A549 (cell line): ENCODE measurements at regions not wholly inside any gene's neighbourhood (a gene's known extent, or its start where the extent isn't known, plus 50 kb on each side); places are given as distances from the start of the nearest gene placed in this dataset.

Experiments used
- ATAC-seq, 2 experiments: fragments of 200-7000 bp in 1 of 2; fragments of >200 bp in 1 of 2; cut with Nextera tagmentation in 1 of 2; cut with Tn5 transposase in 1 of 2; 3 replicates each; pipeline versions ENCODE4 v1.8.0 to v1.9.1; 2018 to 2020; ENCODE audit warnings: mild to moderate bottlenecking in 1 of 2, moderate library complexity in 1 of 2
- CTCF ChIA-PET: fragments of 300-600 bp; sonication (Branson Sonifier 250); formaldehyde crosslinking; extraction: SDS; loops from one replicate; lab custom pipeline; 2021; ENCODE audit warnings: antibody characterized with exemption, inconsistent platforms; lab: Yijun Ruan, JAX
- POLR2A ChIA-PET: fragments of 350-600 bp; formaldehyde crosslinking; extraction: SDS; loops from one replicate; lab custom pipeline; 2021; ENCODE audit warnings: antibody characterized with exemption, inconsistent platforms; lab: Yijun Ruan, JAX
- DNase-seq, 2 experiments: peaks; one replicate each; pipeline versions ENCODE4 v3.0.0 to v3.0.0-alpha.2; 2011 to 2016; ENCODE audit warnings: low read depth in 1 of 2, low spot score in 1 of 2
- FAIRE-seq: peaks from 2 replicates; lab custom pipeline; 2011; peaks lifted over from hg19 to GRCh38; lab: Jason Lieb, UNC
- H3K27ac ChIP-seq, 2 experiments: fragments of >200 bp; sonication (Bioruptor Twin); formaldehyde crosslinking; 3 replicates each; pipeline ENCODE4 v1.5.1; 2016 to 2017
- H3K4me1 ChIP-seq: fragments of >200 bp; sonication (Bioruptor Twin); formaldehyde crosslinking; 3 replicates; pipeline ENCODE4 v1.6.1; 2016
- H3K4me2 ChIP-seq: fragments of >200 bp; sonication (Bioruptor Twin); formaldehyde crosslinking; 3 replicates; pipeline ENCODE4 v1.6.1; 2016
- H3K4me3 ChIP-seq: fragments of >200 bp; sonication (Bioruptor Twin); formaldehyde crosslinking; 3 replicates; pipeline ENCODE4 v1.5.1; 2016
- H3K9me3 ChIP-seq: fragments of >200 bp; sonication (Bioruptor Twin); formaldehyde crosslinking; 3 replicates; pipeline ENCODE4 v1.6.1; 2016
- CEBPB ChIP-seq, 2 experiments: fragments of >200 bp in 1 of 2; sonication (Bioruptor Twin) in 1 of 2; formaldehyde crosslinking in 1 of 2; IDR thresholded peaks; 2 replicates each; pipeline ENCODE4 v1.6.1; 2012 to 2016
- CHD2 ChIP-seq: fragments of 150-350 bp; IDR thresholded peaks from 2 replicates; pipeline ENCODE4 v1.6.1; 2014; ENCODE audit warnings: low read length; ENCODE audit not compliant: partially characterized antibody
- EHF ChIP-seq: fragments of 250-450 bp; sonication (Bioruptor Pico); IDR thresholded peaks from 2 replicates; pipeline ENCODE4 v1.5.0; 2020; ENCODE audit warnings: mild to moderate bottlenecking
- EHMT2 ChIP-seq: fragments of 200-600 bp; sonication (generic); IDR thresholded peaks from 2 replicates; pipeline ENCODE4 v1.6.1; 2016; ENCODE audit warnings: antibody characterized with exemption, low read depth, mild to moderate bottlenecking, moderate library complexity
- FOSB ChIP-seq: fragments of 250-450 bp; sonication (Bioruptor Pico); IDR thresholded peaks from 2 replicates; pipeline ENCODE4 v1.5.0; 2020; ENCODE audit warnings: mild to moderate bottlenecking, moderate library complexity
- FOXS1 ChIP-seq: fragments of 250-450 bp; sonication (Bioruptor Pico); IDR thresholded peaks from 2 replicates; pipeline ENCODE4 v1.5.0; 2020; ENCODE audit warnings: mild to moderate bottlenecking, moderate library complexity
- GATA3 ChIP-seq: IDR thresholded peaks from 2 replicates; pipeline ENCODE4 v1.6.1; 2012; ENCODE audit warnings: borderline replicate concordance
- HOXA7 ChIP-seq: fragments of 250-450 bp; sonication (Bioruptor Pico); IDR thresholded peaks from 2 replicates; pipeline ENCODE4 v1.5.0; 2020; ENCODE audit warnings: mild to moderate bottlenecking, moderate library complexity
- JUNB ChIP-seq: fragments of >200 bp; sonication (Bioruptor Twin); formaldehyde crosslinking; IDR thresholded peaks from 2 replicates; pipeline ENCODE4 v1.6.1; 2016
- KDM1A ChIP-seq: fragments of 200-600 bp; sonication (generic); IDR thresholded peaks from 2 replicates; pipeline ENCODE4 v1.6.1; 2016; ENCODE audit warnings: low read depth, mild to moderate bottlenecking
- KDM5A ChIP-seq: fragments of 200-600 bp; sonication (generic); IDR thresholded peaks from 2 replicates; pipeline ENCODE4 v1.6.1; 2016; ENCODE audit warnings: antibody characterized with exemption, mild to moderate bottlenecking
- MAFK ChIP-seq: fragments of 450-650 bp; IDR thresholded peaks from 2 replicates; pipeline ENCODE4 v1.6.1; 2014; ENCODE audit not compliant: partially characterized antibody
- MYC ChIP-seq: IDR thresholded peaks from 2 replicates; pipeline ENCODE4 v1.6.1; 2012; ENCODE audit warnings: mild to moderate bottlenecking, inconsistent platforms, low read length, improper control_type of control experiment, borderline replicate concordance
- PHF8 ChIP-seq: fragments of 200-600 bp; sonication (generic); IDR thresholded peaks from 2 replicates; pipeline ENCODE4 v1.6.1; 2016; ENCODE audit warnings: low read depth, mild to moderate bottlenecking, antibody characterized with exemption, moderate library complexity, borderline replicate concordance
- RFX5 ChIP-seq: fragments of 450-650 bp; IDR thresholded peaks from 2 replicates; pipeline ENCODE4 v1.7.1; 2014; ENCODE audit warnings: antibody characterized with exemption, mild to moderate bottlenecking, moderate library complexity
- SMC3 ChIP-seq: fragments of >200 bp; sonication (Bioruptor Twin); formaldehyde crosslinking; IDR thresholded peaks from 3 replicates; pipeline ENCODE4 v1.6.1; 2018; ENCODE audit warnings: inconsistent platforms
- SREBF2 ChIP-seq: fragments of 450-650 bp; IDR thresholded peaks from 2 replicates; pipeline ENCODE4 v1.6.1; 2014; ENCODE audit warnings: mild to moderate bottlenecking, moderate library complexity
- TP53 ChIP-seq: fragments of 250-450 bp; sonication (Bioruptor Pico); IDR thresholded peaks from 2 replicates; pipeline ENCODE4 v1.5.0; 2021; ENCODE audit warnings: mild to moderate bottlenecking, moderate library complexity
- ZSCAN20 ChIP-seq: fragments of 250-450 bp; sonication (Bioruptor Pico); IDR thresholded peaks from 2 replicates; pipeline ENCODE4 v1.8.0; 2022; ENCODE audit warnings: mild to moderate bottlenecking, moderate library complexity
- WGBS: methylation state at CpG from one replicate; pipeline ENCODE4 v1.1.6; 2017; ENCODE audit errors: missing lambda C conversion rate; 5-methylcytosine and 5-hydroxymethylcytosine counted together
- TF ChIP-seq, protein P1 (sequence below): IDR thresholded peaks from 2 replicates; pipeline ENCODE4 v1.6.1; 2012
- TF ChIP-seq, protein P2 (sequence below): IDR thresholded peaks from 2 replicates; pipeline ENCODE4 v1.6.1; 2012; ENCODE audit warnings: low read depth, borderline replicate concordance
- TF ChIP-seq, protein P3 (sequence below): fragments of 450-650 bp; IDR thresholded peaks from 2 replicates; pipeline ENCODE4 v1.6.1; 2014; ENCODE audit warnings: antibody characterized with exemption
- TF ChIP-seq, protein P4 (sequence below): fragments of >200 bp; sonication (Bioruptor Twin); formaldehyde crosslinking; IDR thresholded peaks from 2 replicates; pipeline ENCODE4 v1.6.1; 2016
- TF ChIP-seq, protein P5 (sequence below): fragments of 200-600 bp; sonication (generic); IDR thresholded peaks from 2 replicates; pipeline ENCODE4 v1.6.1; 2016; ENCODE audit warnings: antibody characterized with exemption, mild to moderate bottlenecking, moderate library complexity

DNA sequence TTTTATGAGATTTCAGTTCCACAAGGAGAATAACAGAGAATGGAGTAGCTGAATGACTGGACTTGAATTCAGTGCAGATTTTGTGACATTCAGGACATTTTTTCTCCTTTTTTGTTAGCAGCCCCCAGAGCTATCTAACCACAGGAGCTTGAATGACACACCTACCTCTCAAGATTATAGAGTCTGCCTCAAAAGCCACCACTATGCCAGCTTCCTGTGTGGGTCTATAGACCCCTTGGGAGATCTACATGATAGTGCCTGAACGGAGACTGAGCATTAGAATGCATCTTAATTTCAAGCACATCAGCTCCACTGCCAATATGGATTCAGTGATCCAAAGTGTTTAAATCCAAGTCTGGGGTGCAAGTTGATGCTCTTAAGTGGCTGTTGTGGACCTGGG is 74.4 kb upstream of the ZNF648 start (continued):
- TF ChIP-seq, protein P1, sequence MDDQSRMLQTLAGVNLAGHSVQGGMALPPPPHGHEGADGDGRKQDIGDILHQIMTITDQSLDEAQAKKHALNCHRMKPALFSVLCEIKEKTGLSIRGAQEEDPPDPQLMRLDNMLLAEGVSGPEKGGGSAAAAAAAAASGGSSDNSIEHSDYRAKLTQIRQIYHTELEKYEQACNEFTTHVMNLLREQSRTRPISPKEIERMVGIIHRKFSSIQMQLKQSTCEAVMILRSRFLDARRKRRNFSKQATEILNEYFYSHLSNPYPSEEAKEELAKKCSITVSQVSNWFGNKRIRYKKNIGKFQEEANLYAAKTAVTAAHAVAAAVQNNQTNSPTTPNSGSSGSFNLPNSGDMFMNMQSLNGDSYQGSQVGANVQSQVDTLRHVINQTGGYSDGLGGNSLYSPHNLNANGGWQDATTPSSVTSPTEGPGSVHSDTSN: no peak

DNA sequence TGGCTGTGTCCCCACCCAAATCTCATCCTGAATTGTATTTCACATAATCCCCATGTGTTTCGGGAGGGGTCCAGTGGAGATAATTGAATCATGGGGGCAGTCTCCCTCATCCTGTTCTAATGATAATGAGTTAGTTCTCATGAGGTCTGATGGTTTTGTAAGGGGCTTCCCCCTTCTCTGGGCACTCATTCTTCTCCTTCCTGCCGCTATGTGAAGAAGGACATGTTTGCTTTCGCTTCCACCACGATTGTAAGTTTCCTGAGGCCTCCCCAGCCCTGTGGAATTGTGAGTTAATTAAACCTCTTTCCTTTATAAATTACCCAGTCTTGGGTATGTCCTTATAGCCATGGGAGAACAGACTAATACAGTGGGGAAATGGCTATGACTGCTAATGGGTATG is 72.7 kb upstream of the ZNF648 start:
- ChIA-PET POLR2A (no interaction called here), CTCF (interaction anchor here (8.5 kb wide), 1 partner anchor 9 kb away, joined by 64 read pairs; no protein-coding TSS in a partner anchor)
- ATAC-seq (no peak), DNase-seq (no peak), FAIRE-seq (no peak)
- WGBS: 59% methylated on average over 4 of the region's 4 CpGs
- peaks cover 20% of the 10 kb centered on the region for H3K9me3 ChIP-seq
- H3K4me3 ChIP-seq: no peak overlapping the region
- H3K4me2 ChIP-seq: no peak overlapping the region
- no peaks in the 10 kb centered on the region for H3K4me1 ChIP-seq
- TF ChIP-seq JUNB (no peak), GATA3 (no peak), CEBPB (IDR thresholded peaks at IDR 0.05) (no peak), FOSB (no peak), PHF8 (no peak), SREBF2 (no peak), MYC (no peak)
- TF ChIP-seq, protein P2, sequence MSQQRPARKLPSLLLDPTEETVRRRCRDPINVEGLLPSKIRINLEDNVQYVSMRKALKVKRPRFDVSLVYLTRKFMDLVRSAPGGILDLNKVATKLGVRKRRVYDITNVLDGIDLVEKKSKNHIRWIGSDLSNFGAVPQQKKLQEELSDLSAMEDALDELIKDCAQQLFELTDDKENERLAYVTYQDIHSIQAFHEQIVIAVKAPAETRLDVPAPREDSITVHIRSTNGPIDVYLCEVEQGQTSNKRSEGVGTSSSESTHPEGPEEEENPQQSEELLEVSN: no peak
- TF ChIP-seq, protein P3, sequence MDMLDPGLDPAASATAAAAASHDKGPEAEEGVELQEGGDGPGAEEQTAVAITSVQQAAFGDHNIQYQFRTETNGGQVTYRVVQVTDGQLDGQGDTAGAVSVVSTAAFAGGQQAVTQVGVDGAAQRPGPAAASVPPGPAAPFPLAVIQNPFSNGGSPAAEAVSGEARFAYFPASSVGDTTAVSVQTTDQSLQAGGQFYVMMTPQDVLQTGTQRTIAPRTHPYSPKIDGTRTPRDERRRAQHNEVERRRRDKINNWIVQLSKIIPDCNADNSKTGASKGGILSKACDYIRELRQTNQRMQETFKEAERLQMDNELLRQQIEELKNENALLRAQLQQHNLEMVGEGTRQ: no peak
- no peak overlapping the region for H3K27ac ChIP-seq

DNA sequence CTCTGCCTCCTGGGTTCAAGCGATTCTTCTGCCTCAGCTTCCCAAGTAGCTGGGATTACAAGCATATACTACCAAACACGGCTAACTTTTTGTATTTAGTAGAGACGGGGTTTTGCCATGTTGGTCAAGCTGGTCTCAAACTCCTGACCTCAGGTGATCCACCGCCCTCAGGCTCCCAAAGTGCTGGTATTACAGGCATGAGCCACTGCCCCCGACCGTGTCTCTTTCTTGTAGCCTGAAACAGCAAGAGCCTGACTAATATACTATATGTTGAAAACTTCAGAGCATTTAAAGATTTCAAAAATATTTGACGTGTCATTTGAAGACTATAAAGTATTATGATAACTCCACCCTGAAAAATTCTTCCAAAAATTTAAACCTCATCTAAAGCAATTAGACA is 71.7 kb upstream of the ZNF648 start:
- Histone ChIP-seq H3K4me2 (no peak overlapping the region), H3K9me3 (peaks cover 20% of the 10 kb centered on the region), H3K4me3 (no peak overlapping the region), H3K4me1 (no peaks in the 10 kb centered on the region), H3K27ac (no peak overlapping the region)
- 54% methylated on average over 7 of the region's 7 CpGs for WGBS
- ChIA-PET POLR2A (no interaction called here), CTCF (interaction anchor here (1.3 to 8.5 kb wide), 2 partner anchors 10 to 651 kb away, joined by 3 to 64 read pairs; no protein-coding TSS in a partner anchor)
- ATAC-seq (no peak), FAIRE-seq (no peak), DNase-seq (no peak)
- TF ChIP-seq, protein P4, sequence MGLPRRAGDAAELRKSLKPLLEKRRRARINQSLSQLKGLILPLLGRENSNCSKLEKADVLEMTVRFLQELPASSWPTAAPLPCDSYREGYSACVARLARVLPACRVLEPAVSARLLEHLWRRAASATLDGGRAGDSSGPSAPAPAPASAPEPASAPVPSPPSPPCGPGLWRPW: no peak
- TF ChIP-seq EHF (no peak), MAFK (no peak), SMC3 (no peak), TP53 (no peak), HOXA7 (CRISPR knock-in tag) (no peak), CHD2 (no peak), JUNB (no peak), FOSB (no peak), RFX5 (no peak), KDM1A (no peak), KDM5A (no peak), FOXS1 (CRISPR knock-in tag) (no peak), CEBPB (IDR thresholded peaks at IDR 0.05) (no peak), ZSCAN20 (CRISPR knock-in tag) (no peak), EHMT2 (no peak)
- TF ChIP-seq, protein P5, sequence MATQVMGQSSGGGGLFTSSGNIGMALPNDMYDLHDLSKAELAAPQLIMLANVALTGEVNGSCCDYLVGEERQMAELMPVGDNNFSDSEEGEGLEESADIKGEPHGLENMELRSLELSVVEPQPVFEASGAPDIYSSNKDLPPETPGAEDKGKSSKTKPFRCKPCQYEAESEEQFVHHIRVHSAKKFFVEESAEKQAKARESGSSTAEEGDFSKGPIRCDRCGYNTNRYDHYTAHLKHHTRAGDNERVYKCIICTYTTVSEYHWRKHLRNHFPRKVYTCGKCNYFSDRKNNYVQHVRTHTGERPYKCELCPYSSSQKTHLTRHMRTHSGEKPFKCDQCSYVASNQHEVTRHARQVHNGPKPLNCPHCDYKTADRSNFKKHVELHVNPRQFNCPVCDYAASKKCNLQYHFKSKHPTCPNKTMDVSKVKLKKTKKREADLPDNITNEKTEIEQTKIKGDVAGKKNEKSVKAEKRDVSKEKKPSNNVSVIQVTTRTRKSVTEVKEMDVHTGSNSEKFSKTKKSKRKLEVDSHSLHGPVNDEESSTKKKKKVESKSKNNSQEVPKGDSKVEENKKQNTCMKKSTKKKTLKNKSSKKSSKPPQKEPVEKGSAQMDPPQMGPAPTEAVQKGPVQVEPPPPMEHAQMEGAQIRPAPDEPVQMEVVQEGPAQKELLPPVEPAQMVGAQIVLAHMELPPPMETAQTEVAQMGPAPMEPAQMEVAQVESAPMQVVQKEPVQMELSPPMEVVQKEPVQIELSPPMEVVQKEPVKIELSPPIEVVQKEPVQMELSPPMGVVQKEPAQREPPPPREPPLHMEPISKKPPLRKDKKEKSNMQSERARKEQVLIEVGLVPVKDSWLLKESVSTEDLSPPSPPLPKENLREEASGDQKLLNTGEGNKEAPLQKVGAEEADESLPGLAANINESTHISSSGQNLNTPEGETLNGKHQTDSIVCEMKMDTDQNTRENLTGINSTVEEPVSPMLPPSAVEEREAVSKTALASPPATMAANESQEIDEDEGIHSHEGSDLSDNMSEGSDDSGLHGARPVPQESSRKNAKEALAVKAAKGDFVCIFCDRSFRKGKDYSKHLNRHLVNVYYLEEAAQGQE: no peak
- TF ChIP-seq, protein P3: no peak
